PC-9 (cell line): ENCODE measurements at regions not wholly inside any gene's neighbourhood (a gene's known extent, or its start where the extent isn't known, plus 50 kb on each side); places are given as distances from the start of the nearest gene placed in this dataset.

ENCODE experiments used
- BruUV-seq: library from RNA; stranded (reverse); fragments of 400-500 nt; replicated peaks from 2 replicates; lab custom pipeline; 2021; lab: Mats Ljungman, UMichigan
- CTCF ChIA-PET: fragments of 300-600 bp; sonication (Branson Sonifier 250); formaldehyde crosslinking; loops from one replicate; lab custom pipeline; 2022; ENCODE audit warnings: antibody characterized with exemption; lab: Charles Lee
- POLR2A ChIA-PET: fragments of 300-600 bp; sonication (Branson Sonifier 250); formaldehyde crosslinking; loops from one replicate; lab custom pipeline; 2022; ENCODE audit warnings: antibody characterized with exemption; ENCODE audit not compliant: unreplicated experiment; lab: Charles Lee
- DNase-seq, 2 experiments: peaks; one replicate each; pipeline versions ENCODE4 v3.0.0 to v3.0.0-alpha.2; 2015 to 2022; ENCODE audit warnings: mixed read lengths in 1 of 2
- H2AFZ ChIP-seq: fragments of 200-600 bp; sonication (generic); 2 replicates; pipeline ENCODE4 v1.8.1; 2017; ENCODE audit warnings: antibody characterized with exemption
- H3F3A ChIP-seq: fragments of 200-600 bp; sonication (generic); 2 replicates; pipeline ENCODE4 v1.8.1; 2017; ENCODE audit warnings: antibody characterized with exemption, mild to moderate bottlenecking, low read depth; ENCODE audit not compliant: insufficient read depth
- H3K27ac ChIP-seq: fragments of 200-600 bp; sonication (generic); 2 replicates; pipeline ENCODE4 v1.6.1; 2016; ENCODE audit warnings: mixed run types
- H3K27me3 ChIP-seq: fragments of 200-600 bp; sonication (generic); 2 replicates; pipeline ENCODE4 v1.6.1; 2016; ENCODE audit warnings: low read depth, mixed run types; ENCODE audit not compliant: insufficient read depth
- H3K36me3 ChIP-seq: fragments of 200-600 bp; sonication (generic); 2 replicates; pipeline ENCODE4 v1.6.1; 2016; ENCODE audit warnings: low read depth, mixed run types
- H3K4me1 ChIP-seq: fragments of 200-600 bp; sonication (generic); replicated peaks from 2 replicates; pipeline ENCODE4 v1.6.1; 2016; ENCODE audit warnings: mixed run types; ENCODE audit not compliant: insufficient read depth
- H3K4me2 ChIP-seq: fragments of 200-600 bp; sonication (generic); 2 replicates; pipeline ENCODE4 v1.6.1; 2017; ENCODE audit warnings: mixed run types
- H3K4me3 ChIP-seq: fragments of 200-600 bp; sonication (generic); 2 replicates; pipeline ENCODE4 v1.6.1; 2016; ENCODE audit warnings: mixed run types
- H3K79me2 ChIP-seq: fragments of 200-600 bp; sonication (generic); 2 replicates; pipeline ENCODE4 v1.6.1; 2017; ENCODE audit warnings: low read depth, mixed run types
- H3K9me2 ChIP-seq: fragments of 200-600 bp; sonication (generic); 2 replicates; pipeline ENCODE4 v1.8.1; 2017; ENCODE audit warnings: mild to moderate bottlenecking; ENCODE audit not compliant: insufficient read depth
- H3K9me3 ChIP-seq: fragments of 200-600 bp; sonication (generic); 2 replicates; pipeline ENCODE4 v1.8.1; 2016; ENCODE audit warnings: low read depth; ENCODE audit not compliant: insufficient read depth
- H4K20me1 ChIP-seq: fragments of 200-600 bp; sonication (generic); 2 replicates; pipeline ENCODE4 v1.8.1; 2017; ENCODE audit not compliant: insufficient read depth
- EZH2 ChIP-seq: fragments of 200-600 bp; sonication (generic); IDR thresholded peaks from 2 replicates; pipeline ENCODE4 v1.8.0; 2017; ENCODE audit warnings: antibody characterized with exemption, low read depth
- intact Hi-C: fragments of 100-400 bp; cut with micrococcal nuclease; formaldehyde crosslinking; loops from one replicate; pipeline ENCODE4 v1.10.0; 2022; ENCODE audit not compliant: unreplicated experiment
- TF ChIP-seq, protein P1 (sequence below): fragments of 200-600 bp; sonication (generic); conservative IDR thresholded peaks from 2 replicates; pipeline ENCODE4 v1.6.1; 2017; ENCODE audit warnings: mixed run types, antibody characterized with exemption, mild to moderate bottlenecking, moderate library complexity

DNA sequence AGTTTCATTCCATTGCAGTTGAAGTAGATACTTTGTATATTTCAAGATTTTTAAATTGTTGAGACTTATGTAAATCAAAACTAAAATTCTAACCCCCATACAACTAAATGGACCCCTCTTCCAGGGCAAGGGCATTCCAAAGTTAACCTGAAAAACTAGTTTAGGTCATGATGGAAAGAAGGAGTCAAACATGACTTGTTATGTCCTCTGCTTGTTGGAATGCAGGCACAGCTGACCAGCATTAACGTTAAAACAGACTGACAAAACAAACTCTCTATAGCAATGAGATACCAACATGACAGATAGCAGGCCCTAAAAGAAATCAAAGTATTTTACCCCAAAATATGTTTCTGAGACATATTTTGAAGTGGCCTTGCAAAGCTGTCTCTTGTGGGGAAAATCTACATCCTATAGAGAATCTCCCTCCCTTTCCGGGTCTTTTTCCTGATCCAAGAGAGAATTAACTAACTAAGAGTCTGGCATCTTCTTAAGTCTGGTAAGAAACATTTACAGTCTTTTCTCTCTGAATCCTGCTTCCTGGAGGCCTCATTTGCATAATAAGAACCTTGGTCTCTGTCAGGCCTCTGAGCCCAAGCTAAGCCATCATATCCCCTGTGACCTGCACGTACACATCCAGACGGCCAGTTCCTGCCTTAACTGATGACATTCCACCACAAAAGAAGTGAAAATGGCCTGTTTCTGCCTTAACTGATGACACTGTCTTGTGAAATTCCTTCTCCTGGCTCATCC, 124.3 kb upstream of the ATXN1 start:
- H3K4me3 ChIP-seq = no peak overlapping the region
- no peaks in the 10 kb centered on the region for H3F3A ChIP-seq
- H3K27me3 ChIP-seq = no peaks in the 10 kb centered on the region
- BruUV-seq = no TSS peak
- peaks cover 4% of the 10 kb centered on the region; the same call in 1 of the 2 replicates for H3K9me3 ChIP-seq
- H3K4me1 ChIP-seq = peaks cover 13% of the 10 kb centered on the region
- CTCF ChIA-PET = no interaction called here
- H3K27ac ChIP-seq = no peak overlapping the region
- no peak for TF ChIP-seq EZH2
- TF ChIP-seq, protein P1, sequence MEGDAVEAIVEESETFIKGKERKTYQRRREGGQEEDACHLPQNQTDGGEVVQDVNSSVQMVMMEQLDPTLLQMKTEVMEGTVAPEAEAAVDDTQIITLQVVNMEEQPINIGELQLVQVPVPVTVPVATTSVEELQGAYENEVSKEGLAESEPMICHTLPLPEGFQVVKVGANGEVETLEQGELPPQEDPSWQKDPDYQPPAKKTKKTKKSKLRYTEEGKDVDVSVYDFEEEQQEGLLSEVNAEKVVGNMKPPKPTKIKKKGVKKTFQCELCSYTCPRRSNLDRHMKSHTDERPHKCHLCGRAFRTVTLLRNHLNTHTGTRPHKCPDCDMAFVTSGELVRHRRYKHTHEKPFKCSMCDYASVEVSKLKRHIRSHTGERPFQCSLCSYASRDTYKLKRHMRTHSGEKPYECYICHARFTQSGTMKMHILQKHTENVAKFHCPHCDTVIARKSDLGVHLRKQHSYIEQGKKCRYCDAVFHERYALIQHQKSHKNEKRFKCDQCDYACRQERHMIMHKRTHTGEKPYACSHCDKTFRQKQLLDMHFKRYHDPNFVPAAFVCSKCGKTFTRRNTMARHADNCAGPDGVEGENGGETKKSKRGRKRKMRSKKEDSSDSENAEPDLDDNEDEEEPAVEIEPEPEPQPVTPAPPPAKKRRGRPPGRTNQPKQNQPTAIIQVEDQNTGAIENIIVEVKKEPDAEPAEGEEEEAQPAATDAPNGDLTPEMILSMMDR = no peak
- H2AFZ ChIP-seq = no peak overlapping the region
- H3K36me3 ChIP-seq = no peaks in the 10 kb centered on the region
- POLR2A ChIA-PET = no interaction called here
- H4K20me1 ChIP-seq = no peaks in the 10 kb centered on the region
- no peak for DNase-seq
- intact Hi-C loops = no loop called here
- H3K79me2 ChIP-seq = no peaks in the 10 kb centered on the region
- no peaks in the 10 kb centered on the region for H3K9me2 ChIP-seq
- no peak overlapping the region for H3K4me2 ChIP-seq

DNA sequence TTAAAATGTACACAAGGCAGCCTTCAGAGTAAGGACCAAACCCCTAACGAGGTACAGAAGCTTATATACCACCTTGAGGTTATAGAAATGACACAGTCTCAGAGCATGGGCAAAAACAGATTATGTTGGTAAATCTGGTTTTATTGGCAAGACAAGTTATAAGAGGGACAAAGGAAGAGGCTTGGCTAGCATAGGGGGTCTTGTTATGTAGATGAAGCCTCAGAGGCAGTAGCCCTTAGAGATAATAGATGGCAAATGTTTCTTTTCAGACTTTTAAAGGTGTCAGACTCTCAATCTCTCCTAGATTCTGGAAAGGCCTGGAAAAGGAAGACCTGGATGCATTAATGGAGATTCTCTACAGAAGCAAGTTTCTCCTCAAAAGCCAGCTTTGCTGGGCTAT, 123.3 kb upstream of the ATXN1 start:
- Histone ChIP-seq H2AFZ (no peak overlapping the region), H3F3A (no peaks in the 10 kb centered on the region), H3K36me3 (no peaks in the 10 kb centered on the region), H3K4me3 (no peak overlapping the region), H3K4me2 (no peak overlapping the region), H3K27me3 (no peaks in the 10 kb centered on the region), H4K20me1 (no peaks in the 10 kb centered on the region), H3K79me2 (no peaks in the 10 kb centered on the region), H3K9me3 (peaks cover 5% of the 10 kb centered on the region; the same call in 1 of the 2 replicates), H3K9me2 (no peaks in the 10 kb centered on the region), H3K27ac (no peak overlapping the region), H3K4me1 (peaks cover 9% of the 10 kb centered on the region)
- TF ChIP-seq, protein P1 = no peak
- no peak for TF ChIP-seq EZH2
- ChIA-PET CTCF (no interaction called here), POLR2A (interaction anchor here (0.6 kb wide), 1 partner anchor 75 kb away, joined by 4 read pairs; no protein-coding TSS in a partner anchor)
- intact Hi-C loops = no loop called here
- BruUV-seq = no TSS peak
- no peak for DNase-seq

DNA sequence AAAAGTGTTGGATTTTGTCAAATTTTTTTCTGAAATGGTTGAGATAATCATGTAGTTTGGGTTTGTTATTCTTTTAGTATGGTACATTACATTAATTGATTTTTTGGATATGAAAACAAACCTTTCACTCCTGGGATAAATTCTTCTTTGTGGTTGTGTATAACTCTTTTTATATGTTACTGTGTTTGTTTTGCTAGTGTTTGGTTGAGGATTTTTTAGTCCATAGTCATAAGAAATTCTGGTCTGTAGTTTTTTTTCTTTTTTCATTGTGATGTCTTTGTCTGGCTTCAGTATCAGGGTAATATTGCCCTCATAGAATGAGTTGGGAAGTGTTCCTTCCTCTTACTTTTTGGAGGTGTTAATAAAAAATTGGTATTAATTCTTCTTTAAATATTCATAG, 122.2 kb upstream of the ATXN1 start:
- H3K27ac ChIP-seq = no peak overlapping the region
- H3K4me1 ChIP-seq = no peaks in the 10 kb centered on the region
- no peaks in the 10 kb centered on the region for H4K20me1 ChIP-seq
- H3K4me2 ChIP-seq = no peak overlapping the region
- TF ChIP-seq, protein P1 = no peak
- TF ChIP-seq EZH2 = no peak
- CTCF ChIA-PET = no interaction called here
- H3K36me3 ChIP-seq = no peaks in the 10 kb centered on the region
- POLR2A ChIA-PET = no interaction called here
- no peak overlapping the region for H3K4me3 ChIP-seq
- H2AFZ ChIP-seq = no peak overlapping the region
- H3K27me3 ChIP-seq = no peaks in the 10 kb centered on the region
- peaks cover 11% of the 10 kb centered on the region; the same call in 1 of the 2 replicates for H3K9me3 ChIP-seq
- no peaks in the 10 kb centered on the region for H3F3A ChIP-seq
- no peaks in the 10 kb centered on the region for H3K79me2 ChIP-seq
- BruUV-seq = no TSS peak
- DNase-seq = no peak
- intact Hi-C loops = no loop called here
- H3K9me2 ChIP-seq = no peaks in the 10 kb centered on the region
